Small intestine (tissue), 7 donors: ENCODE measurements at regions not wholly inside any gene's neighbourhood (a gene's known extent, or its start where the extent isn't known, plus 50 kb on each side); places are given as distances from the start of the nearest gene placed in this dataset.
A peak's percentile ranks its signal among the peaks of the same experiment; 100 is the strongest.

ENCODE experiments used
- DNase-seq, 2 donors: peaks; one replicate each; pipeline versions ENCODE4 v3.0.0 to v3.0.0-alpha.2; 2013
- FAIRE-seq: peaks from 2 replicates; lab custom pipeline; 2012; peaks lifted over from hg19 to GRCh38; lab: Jason Lieb, UNC
- H3K27ac ChIP-seq, 3 donors: one replicate each; pipeline ENCODE4 v1.5.1; 2013; ENCODE audit warnings: low read length in 2 of 3, mild to moderate bottlenecking in 2 of 3, control low read depth in 1 of 3, inconsistent platforms in 1 of 3, low read depth in 1 of 3, moderate library complexity in 1 of 3
- H3K27me3 ChIP-seq, 3 donors: one replicate each; pipeline ENCODE4 v1.6.1; 2013; ENCODE audit warnings: low read length in 3 of 3, inconsistent platforms in 1 of 3; ENCODE audit not compliant: control insufficient read depth in 3 of 3, insufficient read depth in 3 of 3
- H3K36me3 ChIP-seq, 3 donors: one replicate each; pipeline ENCODE4 v1.6.1; 2013; ENCODE audit warnings: low read length in 3 of 3, inconsistent platforms in 1 of 3, low read depth in 1 of 3, mild to moderate bottlenecking in 1 of 3, moderate library complexity in 1 of 3; ENCODE audit not compliant: control insufficient read depth in 3 of 3, insufficient read depth in 2 of 3
- H3K4me1 ChIP-seq, 3 donors: one replicate each; pipeline ENCODE4 v1.6.1; 2013; ENCODE audit warnings: low read length in 2 of 3, inconsistent platforms in 1 of 3, low read depth in 1 of 3, mild to moderate bottlenecking in 1 of 3, moderate library complexity in 1 of 3; ENCODE audit not compliant: control insufficient read depth in 3 of 3, insufficient read depth in 2 of 3
- H3K4me3 ChIP-seq, 3 donors: one replicate each; pipeline ENCODE4 v1.5.1; 2013; ENCODE audit warnings: low read length in 3 of 3, control low read depth in 1 of 3, inconsistent platforms in 1 of 3, low read depth in 1 of 3, mild to moderate bottlenecking in 1 of 3, moderate library complexity in 1 of 3
- H3K9me3 ChIP-seq, 2 donors: one replicate each; pipeline ENCODE4 v1.6.1; 2013; ENCODE audit warnings: low read depth in 1 of 2, low read length in 1 of 2; ENCODE audit not compliant: control insufficient read depth in 2 of 2, insufficient read depth in 1 of 2
- WGBS, 3 donors: extraction: QIAGEN DNeasy Blood & Tissue Kit; methylation state at CpG; one replicate each; pipeline ENCODE4 v1.1.7; 2013; 5-methylcytosine and 5-hydroxymethylcytosine counted together
- donor health status: healthy with polysubstance abuse.
- donor health status: control.
- donor health status: control.
- donor health status: Bipolar disorder and iron deficiency.
- donor health status: healthy.

DNA sequence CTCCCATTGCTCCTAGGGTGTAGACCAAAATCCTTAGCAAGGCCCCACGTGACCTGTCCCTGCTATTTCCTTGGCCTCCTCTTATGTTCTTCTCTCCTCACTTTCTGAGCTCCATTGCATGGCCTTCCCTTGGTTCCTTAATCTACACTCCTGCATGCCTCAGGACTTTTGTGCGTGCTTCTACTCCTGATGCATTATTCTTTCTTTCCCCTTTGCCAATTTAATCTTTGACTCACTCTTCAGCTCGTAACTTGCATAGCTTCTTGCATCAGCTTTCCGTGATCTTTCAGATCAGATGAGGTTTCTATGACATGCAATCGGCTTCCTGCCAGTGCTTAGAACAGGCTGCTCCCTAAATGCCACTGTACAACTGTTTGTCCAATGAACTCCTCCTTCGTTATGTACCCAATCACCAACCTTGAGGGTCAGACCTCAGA lies 261.6 kb upstream of the CADM1 start:
- DNase-seq (no peak), FAIRE-seq (no peak)
- H3K4me3 ChIP-seq: no peak overlapping the region
- H3K4me1 ChIP-seq: no peaks in the 10 kb centered on the region
- H3K36me3 ChIP-seq: no peaks in the 10 kb centered on the region
- H3K27me3 ChIP-seq: peaks cover 0 to 21% (median 0%) of the 10 kb centered on the region in 3 donors
- H3K9me3 ChIP-seq: no peaks in the 10 kb centered on the region
- no peak overlapping the region for H3K27ac ChIP-seq
- 79 to 88% (median 84%) methylated on average over 6 of the region's 6 CpGs for WGBS, 3 donors

- WGBS, 3 donors: 73 to 77% (median 76%) methylated on average over 7 of the region's 7 CpGs
- no peaks in the 10 kb centered on the region for H3K9me3 ChIP-seq
- no peak for FAIRE-seq
Measured at GRCh38 chr11:115764176-115764575, 260.0 kb upstream of the CADM1 start.

GRCh38 chr11:115761817-115762216 lies 257.6 kb upstream of the CADM1 start:
- no peak overlapping the region for H3K4me3 ChIP-seq
- DNase-seq: no peak
- H3K27me3 ChIP-seq: peaks cover 0 to 46% (median 0%) of the 10 kb centered on the region in 3 donors
- no peaks in the 10 kb centered on the region for H3K9me3 ChIP-seq
- 80 to 91% (median 85%) methylated on average over 1 of the region's 1 CpG for WGBS, 3 donors
- H3K27ac ChIP-seq: no peak overlapping the region
- no peak for FAIRE-seq
- no peaks in the 10 kb centered on the region for H3K36me3 ChIP-seq
- no peaks in the 10 kb centered on the region for H3K4me1 ChIP-seq

More at GRCh38 chr11:115764176-115764575, 260.0 kb upstream of the CADM1 start:
- H3K27me3 ChIP-seq: peaks cover 0 to 35% (median 0%) of the 10 kb centered on the region in 3 donors
- DNase-seq: no peak
- no peak overlapping the region for H3K27ac ChIP-seq
- H3K4me3 ChIP-seq: no peak overlapping the region
- H3K4me1 ChIP-seq: no peaks in the 10 kb centered on the region
- no peaks in the 10 kb centered on the region for H3K36me3 ChIP-seq

GRCh38 chr11:115761348-115761747 lies 257.1 kb upstream of the CADM1 start:
- H3K36me3 ChIP-seq: no peaks in the 10 kb centered on the region
- DNase-seq (no peak), FAIRE-seq (no peak)
- no peaks in the 10 kb centered on the region for H3K4me1 ChIP-seq
- 23 to 70% (median 63%) methylated on average over 1 of the region's 1 CpG for WGBS, 3 donors
- no peaks in the 10 kb centered on the region for H3K9me3 ChIP-seq
- H3K27me3 ChIP-seq: peaks cover 0 to 46% (median 0%) of the 10 kb centered on the region in 3 donors
- no peak overlapping the region for H3K4me3 ChIP-seq
- no peak overlapping the region for H3K27ac ChIP-seq

DNA sequence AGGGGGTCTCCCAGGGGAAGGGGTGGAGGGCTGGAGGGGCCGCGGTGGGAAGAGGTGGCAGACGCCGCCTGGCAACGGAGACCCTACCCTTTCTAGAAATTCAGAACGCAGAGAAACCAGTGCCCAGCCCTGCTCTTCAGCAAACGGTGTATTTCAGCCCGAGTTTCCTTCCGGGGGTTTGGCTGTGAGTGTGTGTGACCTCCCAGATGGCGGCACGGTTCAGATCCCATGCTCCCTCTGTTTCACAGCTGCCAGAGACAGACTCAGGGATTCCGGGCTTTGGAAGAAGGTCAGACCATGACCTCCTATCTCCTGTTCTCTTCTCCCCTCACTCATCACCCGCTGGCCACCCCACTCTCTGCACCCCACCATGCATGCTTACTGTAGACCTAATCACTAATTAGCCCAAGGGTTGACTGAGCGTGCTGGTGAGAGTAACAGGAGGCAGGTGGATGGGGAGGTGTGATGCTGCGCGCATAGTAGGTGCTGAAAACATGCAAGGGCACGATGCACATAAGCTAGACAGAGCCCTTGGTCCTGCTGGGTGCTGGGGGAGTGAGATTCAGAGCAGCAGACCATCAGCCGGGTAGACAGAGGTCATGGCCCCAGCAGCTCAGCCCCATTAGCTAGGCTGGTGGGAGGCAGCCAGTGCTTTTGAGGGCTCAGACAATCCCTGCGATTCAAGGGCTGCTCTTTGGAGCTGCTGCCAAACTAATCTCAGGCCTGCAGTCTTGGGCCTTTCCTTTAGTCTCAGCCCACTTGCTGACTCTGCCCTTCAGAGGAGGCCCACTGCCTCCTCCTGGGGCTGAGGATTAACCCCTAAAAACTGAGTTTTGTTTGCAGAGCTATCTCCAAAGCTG lies 256.5 kb upstream of the CADM1 start:
- H3K36me3 ChIP-seq: no peaks in the 10 kb centered on the region
- H3K4me1 ChIP-seq: no peaks in the 10 kb centered on the region
- 33 to 36% (median 35%) methylated on average over 19 of the region's 19 CpGs for WGBS, 3 donors
- H3K4me3 ChIP-seq: peak overlapping the region; percentile 31 to 49 (median 43)
- no peak overlapping the region for H3K27ac ChIP-seq
- FAIRE-seq (no peak), DNase-seq (no peak)
- no peaks in the 10 kb centered on the region for H3K9me3 ChIP-seq
- H3K27me3 ChIP-seq: peaks cover 0 to 46% (median 0%) of the 10 kb centered on the region in 3 donors

- Histone ChIP-seq H3K27me3 (peaks cover 0 to 46% (median 0%) of the 10 kb centered on the region in 3 donors), H3K27ac (peak overlapping the region in 1 of 3 donors; percentile 42), H3K4me3 (peak overlapping the region; percentile 31 to 49 (median 43)), H3K9me3 (no peaks in the 10 kb centered on the region), H3K36me3 (no peaks in the 10 kb centered on the region), H3K4me1 (no peaks in the 10 kb centered on the region)
- peak in 1 of 2 donors; percentile 39 for DNase-seq
- FAIRE-seq: no peak
- 4 to 7% (median 7%) methylated on average over 52 to 70 of the region's 70 CpGs for WGBS, 3 donors
Measured at GRCh38 chr11:115759622-115760460, 255.6 kb upstream of the CADM1 start.

GRCh38 chr11:115758011-115758410 lies 253.8 kb upstream of the CADM1 start:
- 86 to 90% (median 87%) methylated on average over 8 of the region's 8 CpGs for WGBS, 3 donors
- Histone ChIP-seq H3K4me1 (no peaks in the 10 kb centered on the region), H3K27ac (no peak overlapping the region), H3K4me3 (no peak overlapping the region), H3K9me3 (no peaks in the 10 kb centered on the region), H3K27me3 (peaks cover 0 to 41% (median 0%) of the 10 kb centered on the region in 3 donors), H3K36me3 (no peaks in the 10 kb centered on the region)
- FAIRE-seq (no peak), DNase-seq (no peak)
